NCI-H524 treated with DMSO at 0.1 percent for 48 hours (cell line): ENCODE measurements at regions not wholly inside any gene's neighbourhood (a gene's known extent, or its start where the extent isn't known, plus 50 kb on each side); places are given as distances from the start of the nearest gene placed in this dataset.
"Not testable (repeated sequence)": the region's sequence is repeated elsewhere in the genome, so short reads cannot be mapped to it uniquely, and the experiment has no call there.

Experiments
- DNase-seq: peaks from one replicate; lab custom pipeline; 2025; lab: John Stamatoyannopoulos, UW

- no peak for DNase-seq
These were observed 990.7 kb downstream of the CCSER2 start for GRCh38 chr10:85318809-85319807.

DNA sequence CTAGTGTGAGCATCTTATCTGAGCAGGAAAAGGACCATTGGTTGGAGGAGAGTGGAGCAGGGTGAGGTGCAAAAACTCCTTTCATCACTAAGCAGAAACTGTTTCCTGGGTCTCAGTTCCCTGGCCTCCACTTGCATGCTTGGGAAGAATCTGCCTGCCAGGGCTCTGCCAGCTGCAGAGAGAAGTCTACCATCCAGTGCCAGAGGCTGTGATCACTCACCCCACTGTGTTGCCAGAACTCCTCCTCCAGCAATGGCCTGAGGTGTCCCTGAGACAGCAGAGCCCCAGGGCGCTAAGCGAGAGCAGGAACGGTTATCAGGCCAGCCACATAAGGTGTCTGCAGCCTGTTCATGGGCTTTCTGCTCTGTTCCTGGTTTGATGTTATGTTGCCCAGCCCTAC lies 991.4 kb downstream of the CCSER2 start:
- DNase-seq: no peak

GRCh38 chr10:85333594-85333993 lies 1005.2 kb downstream of the CCSER2 start:
- DNase-seq: no peak

DNA sequence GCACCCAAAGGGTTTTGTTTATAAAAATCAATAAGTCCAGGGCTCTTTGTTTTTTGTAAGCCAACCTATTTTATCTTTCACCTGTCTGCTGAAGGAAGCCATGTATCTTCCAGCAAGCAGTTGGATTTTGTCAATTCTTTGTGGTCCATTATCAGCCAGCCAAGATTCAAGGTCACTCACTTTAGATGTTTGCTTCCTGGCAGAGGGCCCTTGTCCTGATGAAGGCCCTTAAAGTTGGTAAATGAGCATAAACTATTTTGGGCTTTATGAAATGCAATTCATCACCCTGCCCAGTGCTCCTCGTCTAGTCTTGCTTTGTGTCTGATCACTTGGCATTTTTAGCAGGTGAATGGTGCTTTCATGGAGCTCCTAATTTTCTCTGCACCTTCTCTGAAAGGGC lies 1004.2 kb downstream of the GRID1 start:
- no peak for DNase-seq

DNA sequence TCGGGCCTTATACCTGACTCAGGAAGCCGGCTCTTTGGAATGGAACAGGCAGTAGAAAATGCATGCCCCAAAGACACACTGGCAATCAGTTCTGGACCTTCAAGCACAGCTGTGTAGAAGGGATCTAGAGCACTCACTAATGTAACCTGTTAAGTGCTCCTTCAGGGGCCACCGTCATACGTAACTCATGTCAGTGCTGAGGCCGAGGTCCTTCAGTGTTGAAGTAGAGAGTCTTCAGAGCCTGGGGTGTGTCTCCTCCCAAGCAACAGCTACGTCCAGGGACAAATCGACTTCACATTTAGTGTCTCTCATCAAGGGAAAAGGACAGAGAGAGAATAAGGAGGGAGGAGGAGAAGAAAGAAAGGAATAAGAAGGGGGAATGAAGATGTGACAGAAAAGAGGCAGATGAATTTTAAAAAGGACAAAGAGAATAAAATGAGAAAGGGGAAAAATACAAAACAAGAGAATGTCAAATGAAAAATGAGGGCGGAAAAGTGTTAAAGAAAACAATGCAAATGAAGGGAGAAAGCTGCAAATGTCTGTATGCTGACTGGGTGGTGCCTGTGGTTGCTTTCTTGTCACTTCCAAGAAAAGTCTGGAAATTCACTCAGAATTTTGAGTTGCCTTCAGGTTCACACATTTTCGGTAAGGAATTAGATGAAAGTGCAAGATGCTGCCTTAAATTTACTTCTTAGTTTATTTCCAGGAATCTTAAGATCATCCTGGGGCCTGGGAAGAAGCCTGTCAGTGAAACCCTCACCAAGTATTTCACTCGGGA lies 989.4 kb downstream of the GRID1 start:
- no peak for DNase-seq

- no peak for DNase-seq
These were observed 987.3 kb downstream of the GRID1 start for GRCh38 chr10:85379338-85379737.

- DNase-seq: no peak
These were observed 965.5 kb downstream of the GRID1 start for GRCh38 chr10:85400981-85401695.

GRCh38 chr10:85402541-85402940 lies 964.1 kb downstream of the GRID1 start:
- DNase-seq: no peak

DNA sequence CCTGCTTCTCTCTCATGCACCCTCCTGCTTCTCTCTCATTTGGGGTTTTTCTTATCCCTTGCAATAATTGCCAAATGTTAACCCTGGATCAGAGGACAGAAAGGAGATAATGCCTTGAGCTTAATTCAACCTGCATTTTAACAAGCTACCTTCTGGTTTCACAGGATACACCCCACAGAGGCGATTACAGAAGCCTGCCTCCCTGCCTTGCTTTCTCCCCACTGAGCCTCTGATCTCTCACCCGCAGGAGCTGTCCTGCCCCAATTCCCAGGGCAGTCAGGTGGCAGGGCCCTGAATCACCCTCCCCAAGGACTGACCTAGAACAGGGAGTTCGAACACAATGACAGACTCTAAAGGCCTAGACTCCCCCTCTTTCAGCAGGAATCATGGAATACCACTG lies 959.5 kb downstream of the GRID1 start:
- no peak for DNase-seq

GRCh38 chr10:85408388-85408787 lies 958.2 kb downstream of the GRID1 start:
- no peak for DNase-seq

- DNase-seq: not testable (repeated sequence)
These were observed 956.0 kb downstream of the GRID1 start for GRCh38 chr10:85410586-85410985.

GRCh38 chr10:85413570-85413969 lies 953.0 kb downstream of the GRID1 start:
- DNase-seq: no peak

GRCh38 chr10:85420501-85421191 lies 945.9 kb downstream of the GRID1 start:
- DNase-seq: no peak

- DNase-seq: no peak
These were observed 945.2 kb downstream of the GRID1 start for GRCh38 chr10:85421421-85421820.

DNA sequence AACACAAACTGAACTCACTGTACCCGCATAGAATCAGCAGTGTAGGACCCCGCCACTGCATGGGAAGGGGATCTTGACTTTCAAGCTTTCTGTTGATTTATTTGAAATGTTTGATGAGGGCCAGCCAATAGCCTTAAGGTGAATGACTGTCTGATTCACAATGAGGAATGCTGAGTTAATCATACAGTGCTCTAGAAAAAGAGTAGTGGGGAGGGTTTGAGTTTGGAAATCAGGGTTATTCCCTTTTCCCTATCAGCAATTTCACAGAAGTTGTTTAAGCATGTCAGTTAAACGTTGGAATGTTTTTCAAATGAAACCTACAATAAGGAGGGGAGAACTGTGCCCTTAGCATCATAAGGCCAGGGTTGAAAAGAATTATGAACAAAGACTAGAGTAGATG lies 937.5 kb downstream of the GRID1 start:
- no peak for DNase-seq

GRCh38 chr10:85430991-85431390 lies 935.6 kb downstream of the GRID1 start:
- DNase-seq: no peak

- DNase-seq: no peak
These were observed 933.3 kb downstream of the GRID1 start for GRCh38 chr10:85433248-85433647.

- no peak for DNase-seq
These were observed 921.7 kb downstream of the GRID1 start for GRCh38 chr10:85444868-85445267.

DNA sequence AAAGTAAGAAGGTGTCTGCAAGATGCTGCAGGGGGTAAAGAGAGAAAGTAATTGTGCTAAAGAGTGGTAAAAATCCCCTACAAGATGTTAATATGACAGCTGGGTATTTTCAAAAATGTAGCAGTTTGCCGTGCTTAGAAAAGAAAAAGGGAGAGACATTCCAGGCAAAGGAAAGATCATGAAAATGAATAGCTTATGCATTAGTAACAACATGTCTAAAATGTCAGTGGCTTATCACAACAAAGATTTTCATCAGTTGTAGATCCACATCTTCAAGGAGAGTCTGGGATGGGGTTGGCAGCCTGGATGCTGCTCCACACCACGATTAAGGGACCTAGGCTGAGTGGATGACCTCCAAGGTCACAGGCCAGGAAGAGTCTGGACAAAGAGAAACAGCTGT lies 920.9 kb downstream of the GRID1 start:
- DNase-seq: no peak

DNA sequence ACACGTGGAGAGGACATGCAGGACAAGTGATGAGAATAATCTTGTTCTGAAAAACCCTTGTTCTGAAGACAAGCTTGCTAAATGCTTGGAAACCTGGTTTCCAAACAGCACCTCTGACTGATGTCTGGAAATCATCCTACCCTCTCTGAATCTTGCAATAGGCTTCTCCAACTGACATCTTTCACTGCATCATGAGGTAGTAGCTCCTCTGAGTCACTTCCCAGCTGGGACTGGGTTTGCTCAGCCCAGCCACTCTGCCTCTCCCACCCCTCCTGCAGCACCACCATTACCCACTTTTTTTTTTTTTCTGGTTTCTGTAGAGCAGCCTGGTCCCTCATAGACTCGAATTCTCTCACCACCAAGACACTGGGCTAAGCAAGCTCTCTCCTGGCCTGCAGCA lies 919.8 kb downstream of the GRID1 start:
- no peak for DNase-seq

- no peak for DNase-seq
These were observed 918.9 kb downstream of the GRID1 start for GRCh38 chr10:85447690-85448089.

GRCh38 chr10:85448716-85449115 lies 917.9 kb downstream of the GRID1 start:
- DNase-seq: no peak
